Upper lobe of right lung (tissue), 1 donor: ENCODE measurements at regions not wholly inside any gene's neighbourhood (a gene's known extent, or its start where the extent isn't known, plus 50 kb on each side); places are given as distances from the start of the nearest gene placed in this dataset.
"Not testable (repeated sequence)": the region's sequence is repeated elsewhere in the genome, so short reads cannot be mapped to it uniquely, and the experiment has no call there.

ENCODE experiments used
- ATAC-seq: fragments of 200-7000 bp; cut with Tn5 transposase; one replicate; pipeline ENCODE4 v1.9.1; 2020; ENCODE audit warnings: mild to moderate bottlenecking, moderate library complexity
- DNase-seq: peaks from one replicate; pipeline ENCODE4 v3.0.0-alpha.2; 2020
- H3K27ac ChIP-seq: fragments of 200-600 bp; one replicate; pipeline ENCODE4 v1.8.0; 2022
- H3K27me3 ChIP-seq: fragments of 200-600 bp; one replicate; pipeline ENCODE4 v1.8.0; 2022; ENCODE audit warnings: mild to moderate bottlenecking
- H3K36me3 ChIP-seq: fragments of 200-600 bp; one replicate; pipeline ENCODE4 v1.8.0; 2022
- H3K4me1 ChIP-seq: fragments of 200-600 bp; one replicate; pipeline ENCODE4 v1.8.0; 2022
- H3K4me3 ChIP-seq: fragments of 200-600 bp; one replicate; pipeline ENCODE4 v1.8.0; 2022; ENCODE audit warnings: mild to moderate bottlenecking
- H3K9me3 ChIP-seq: fragments of 200-600 bp; one replicate; pipeline ENCODE4 v1.8.0; 2022
- intact Hi-C: fragments of 100-400 bp; cut with DNase I; formaldehyde crosslinking; loops from one replicate; pipeline ENCODE4 v1.11.0; 2022
- TF ChIP-seq, protein P1 (sequence below): fragments of 200-600 bp; IDR thresholded peaks from one replicate; pipeline ENCODE4 v1.8.0; 2022; ENCODE audit warnings: antibody characterized with exemption
- donor health status: DM: no; HTN: yes; CAD: no; lungs with severe emphysema.

DNA sequence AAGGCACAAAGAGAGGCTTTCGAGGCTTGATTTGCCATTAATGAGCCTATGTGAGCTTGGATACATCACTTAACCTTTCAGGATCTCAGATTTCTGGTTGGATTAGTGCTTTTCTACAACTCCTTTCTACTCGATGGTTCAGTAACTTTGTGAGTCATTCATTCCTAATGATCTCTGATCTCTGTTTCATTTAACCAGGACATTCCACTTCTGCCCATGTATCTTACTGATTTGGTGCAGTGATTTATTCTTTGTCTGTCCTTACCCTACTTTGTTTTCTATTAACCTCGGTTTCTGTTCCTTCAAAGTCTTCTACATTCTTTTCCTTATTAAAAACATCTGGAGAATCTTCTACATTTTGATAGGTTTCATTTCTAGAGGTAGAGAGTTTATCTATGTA lies 94.6 kb upstream of the ZBTB18 start:
- TF ChIP-seq, protein P1, sequence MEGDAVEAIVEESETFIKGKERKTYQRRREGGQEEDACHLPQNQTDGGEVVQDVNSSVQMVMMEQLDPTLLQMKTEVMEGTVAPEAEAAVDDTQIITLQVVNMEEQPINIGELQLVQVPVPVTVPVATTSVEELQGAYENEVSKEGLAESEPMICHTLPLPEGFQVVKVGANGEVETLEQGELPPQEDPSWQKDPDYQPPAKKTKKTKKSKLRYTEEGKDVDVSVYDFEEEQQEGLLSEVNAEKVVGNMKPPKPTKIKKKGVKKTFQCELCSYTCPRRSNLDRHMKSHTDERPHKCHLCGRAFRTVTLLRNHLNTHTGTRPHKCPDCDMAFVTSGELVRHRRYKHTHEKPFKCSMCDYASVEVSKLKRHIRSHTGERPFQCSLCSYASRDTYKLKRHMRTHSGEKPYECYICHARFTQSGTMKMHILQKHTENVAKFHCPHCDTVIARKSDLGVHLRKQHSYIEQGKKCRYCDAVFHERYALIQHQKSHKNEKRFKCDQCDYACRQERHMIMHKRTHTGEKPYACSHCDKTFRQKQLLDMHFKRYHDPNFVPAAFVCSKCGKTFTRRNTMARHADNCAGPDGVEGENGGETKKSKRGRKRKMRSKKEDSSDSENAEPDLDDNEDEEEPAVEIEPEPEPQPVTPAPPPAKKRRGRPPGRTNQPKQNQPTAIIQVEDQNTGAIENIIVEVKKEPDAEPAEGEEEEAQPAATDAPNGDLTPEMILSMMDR = no peak
- intact Hi-C loops = no loop called here
- Histone ChIP-seq H3K4me1 (no peaks in the 10 kb centered on the region), H3K4me3 (no peak overlapping the region), H3K36me3 (no peaks in the 10 kb centered on the region), H3K27me3 (no peaks in the 10 kb centered on the region), H3K27ac (no peak overlapping the region), H3K9me3 (no peaks in the 10 kb centered on the region)
- DNase-seq (no peak), ATAC-seq (no peak)

DNA sequence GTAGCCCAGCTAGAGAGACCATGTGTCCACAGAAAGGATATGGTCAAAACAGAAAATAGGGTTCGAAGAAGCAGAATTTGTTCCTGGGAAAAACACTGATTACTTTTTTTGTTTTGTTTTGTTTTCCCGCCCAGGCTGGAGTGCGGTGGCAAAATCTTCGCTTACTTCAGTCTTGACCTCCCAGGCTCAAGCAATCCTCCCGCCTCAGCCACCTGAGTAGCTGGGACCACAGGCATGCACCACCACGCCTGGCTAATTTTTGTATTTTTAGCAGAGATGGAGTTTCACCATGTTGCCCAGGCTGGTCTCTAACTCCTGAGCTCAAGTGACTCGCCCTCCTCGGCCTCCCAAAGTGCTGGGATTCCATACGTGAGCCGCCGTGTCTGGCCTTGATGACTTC lies 99.9 kb upstream of the ZBTB18 start:
- H3K4me3 ChIP-seq, DNase-seq, H3K36me3 ChIP-seq, intact Hi-C loops, H3K27ac ChIP-seq, H3K9me3 ChIP-seq, ATAC-seq, H3K4me1 ChIP-seq, H3K27me3 ChIP-seq: not testable (repeated sequence)

DNA sequence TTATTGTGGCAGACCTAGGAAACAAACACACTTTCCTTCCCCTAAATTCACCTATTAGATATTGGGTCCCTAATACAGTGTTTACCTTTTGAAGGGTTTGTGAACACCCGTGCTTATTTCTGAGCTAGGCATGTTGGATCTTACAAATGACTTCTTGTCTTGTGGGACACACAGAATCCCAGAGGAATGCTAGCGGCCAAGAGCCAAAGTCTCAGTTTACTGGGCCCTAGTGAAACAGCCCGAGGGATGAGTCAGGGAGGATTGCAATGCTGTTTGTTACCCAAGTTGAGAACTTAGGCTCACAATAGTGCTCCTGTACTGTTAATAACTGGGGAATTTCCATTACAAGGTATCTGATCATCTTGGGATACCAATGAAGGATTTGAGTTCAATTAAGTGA lies 100.1 kb upstream of the AKT3 start:
- TF ChIP-seq, protein P1 = no peak
- Histone ChIP-seq H3K27ac (no peak overlapping the region), H3K4me3 (no peak overlapping the region), H3K4me1 (no peaks in the 10 kb centered on the region), H3K36me3 (no peaks in the 10 kb centered on the region), H3K9me3 (no peaks in the 10 kb centered on the region), H3K27me3 (no peaks in the 10 kb centered on the region)
- intact Hi-C loops = no loop called here
- ATAC-seq (no peak), DNase-seq (no peak)

DNA sequence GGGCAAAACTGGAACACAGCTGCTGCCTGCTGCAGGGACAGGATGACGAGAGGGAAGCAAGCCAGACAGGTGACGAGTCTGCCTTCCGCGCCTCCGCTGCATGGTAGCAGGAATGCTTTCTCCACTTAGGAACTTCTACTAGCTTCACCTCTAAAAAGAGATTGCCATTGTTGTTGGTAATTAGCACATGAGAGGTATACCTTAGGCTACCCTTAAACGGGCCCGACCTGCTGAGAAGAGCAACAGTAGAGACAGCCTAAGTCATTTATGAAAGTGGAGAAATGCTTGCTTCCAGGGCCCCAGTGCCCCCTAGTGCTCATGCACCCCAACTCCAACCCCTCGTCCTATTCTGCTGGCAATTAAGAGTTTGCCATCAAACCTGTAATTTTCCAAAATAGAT lies 96.9 kb upstream of the AKT3 start:
- TF ChIP-seq, protein P1 = peak; percentile 43
- intact Hi-C loops = no loop called here
- no peaks in the 10 kb centered on the region for H3K36me3 ChIP-seq
- no peaks in the 10 kb centered on the region for H3K4me1 ChIP-seq
- H3K27ac ChIP-seq = no peak overlapping the region
- no peak overlapping the region for H3K4me3 ChIP-seq
- DNase-seq = no peak
- H3K27me3 ChIP-seq = no peaks in the 10 kb centered on the region
- peak; percentile 64 for ATAC-seq
- H3K9me3 ChIP-seq = no peaks in the 10 kb centered on the region

DNA sequence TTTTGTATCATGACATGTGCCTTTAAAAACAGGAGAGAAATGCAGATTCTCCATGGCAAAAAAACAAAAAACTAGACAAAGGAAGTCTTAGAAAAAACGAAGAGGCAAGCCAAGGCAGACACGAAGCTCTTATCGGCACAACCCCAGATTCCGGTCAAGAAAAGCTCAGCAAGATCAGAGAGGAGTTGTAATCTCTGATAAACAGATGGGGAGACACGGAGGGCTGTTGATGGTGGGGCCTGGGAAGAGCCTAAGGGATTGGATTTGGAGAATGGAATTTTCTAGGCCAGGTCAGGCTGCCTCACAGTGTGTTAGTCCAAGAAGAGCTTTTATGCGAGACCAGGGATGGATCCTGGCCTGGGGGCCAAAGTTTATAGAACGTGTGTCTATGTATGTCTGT lies 96.2 kb upstream of the AKT3 start:
- TF ChIP-seq, protein P1 = no peak
- H3K27ac ChIP-seq = no peak overlapping the region
- DNase-seq (no peak), ATAC-seq (no peak)
- H3K27me3 ChIP-seq = no peaks in the 10 kb centered on the region
- no peaks in the 10 kb centered on the region for H3K4me1 ChIP-seq
- H3K36me3 ChIP-seq = no peaks in the 10 kb centered on the region
- intact Hi-C loops = no loop called here
- H3K9me3 ChIP-seq = no peaks in the 10 kb centered on the region
- no peak overlapping the region for H3K4me3 ChIP-seq

DNA sequence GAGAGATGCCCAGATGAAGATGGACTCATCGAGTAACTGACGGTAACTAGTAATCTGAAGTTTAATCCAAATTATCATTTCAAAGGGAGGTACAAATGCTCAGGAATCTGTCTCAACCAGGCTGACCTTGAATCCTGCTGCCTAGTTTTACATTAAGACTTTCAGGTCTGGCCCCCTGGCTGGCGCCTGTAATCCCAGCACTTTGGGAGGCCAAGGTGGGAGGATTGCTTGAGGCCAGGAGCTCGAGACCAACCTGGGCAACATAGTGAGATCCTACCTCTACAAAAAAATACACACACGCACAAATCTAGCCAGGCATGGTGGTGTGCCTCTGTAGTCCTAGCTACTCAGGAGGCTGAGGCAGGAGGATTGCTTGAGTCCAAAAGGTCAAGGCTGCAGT lies 95.7 kb upstream of the AKT3 start:
- H3K4me3 ChIP-seq = no peak overlapping the region
- H3K36me3 ChIP-seq = no peaks in the 10 kb centered on the region
- TF ChIP-seq, protein P1 = no peak
- H3K4me1 ChIP-seq = no peaks in the 10 kb centered on the region
- DNase-seq = no peak
- ATAC-seq = no peak
- H3K27ac ChIP-seq = no peak overlapping the region
- no peaks in the 10 kb centered on the region for H3K27me3 ChIP-seq
- intact Hi-C loops = no loop called here
- no peaks in the 10 kb centered on the region for H3K9me3 ChIP-seq
